ENCODE measurements at regions not wholly inside any gene's neighbourhood (a gene's known extent, or its start where the extent isn't known, plus 50 kb on each side); places are given as distances from the start of the nearest gene placed in this dataset.

DNA sequence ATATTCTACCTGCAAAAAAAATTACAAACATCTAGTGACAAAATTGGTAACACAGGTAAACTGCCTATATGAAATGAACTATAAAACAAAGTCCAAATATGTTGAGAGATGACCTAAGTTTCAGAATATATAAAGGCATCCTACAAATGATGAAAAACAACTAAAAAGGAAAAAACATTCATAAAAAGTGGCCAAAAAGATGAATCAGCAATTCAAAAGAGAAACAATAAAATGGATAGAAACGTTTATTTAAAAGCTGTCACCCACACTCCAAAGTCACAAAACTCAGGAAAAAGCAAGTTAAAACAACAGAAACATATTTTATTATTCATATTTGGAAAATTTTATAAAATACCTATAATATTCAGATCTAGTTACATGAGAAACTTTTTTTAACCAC is 106.5 kb upstream of the DCN start:
- FAIRE-seq (no peak), DNase-seq (ENCODE audit: low read depth) (no peak)
- Histone ChIP-seq H3K4me1 (ENCODE audit: insufficient read depth, low read length) (no peaks in the 10 kb centered on the region), H3K4me2 (ENCODE audit: low read length) (no peak overlapping the region), H3K9me3 (ENCODE audit: insufficient read depth, low read depth, low read length) (no peaks in the 10 kb centered on the region), H3K27me3 (ENCODE audit: insufficient read depth, low read length) (no peaks in the 10 kb centered on the region), H3K9ac (ENCODE audit: low read length) (no peak overlapping the region), H3K36me3 (ENCODE audit: insufficient read depth, low read length) (no peaks in the 10 kb centered on the region), H3K4me3 (ENCODE audit: insufficient read depth, low read depth, low read length) (no peak overlapping the region), H3K79me2 (ENCODE audit: insufficient read depth, low read length) (no peaks in the 10 kb centered on the region), H2AFZ (ENCODE audit: low read depth, low read length) (no peak overlapping the region), H3K27ac (ENCODE audit: low read depth, low read length) (no peak overlapping the region), H4K20me1 (ENCODE audit: insufficient read depth, low read length) (no peaks in the 10 kb centered on the region)
- no peak for TF ChIP-seq EZH2 (IDR thresholded peaks at IDR 0.05; ENCODE audit: insufficient read depth, low read length)
- TF ChIP-seq, protein P1, sequence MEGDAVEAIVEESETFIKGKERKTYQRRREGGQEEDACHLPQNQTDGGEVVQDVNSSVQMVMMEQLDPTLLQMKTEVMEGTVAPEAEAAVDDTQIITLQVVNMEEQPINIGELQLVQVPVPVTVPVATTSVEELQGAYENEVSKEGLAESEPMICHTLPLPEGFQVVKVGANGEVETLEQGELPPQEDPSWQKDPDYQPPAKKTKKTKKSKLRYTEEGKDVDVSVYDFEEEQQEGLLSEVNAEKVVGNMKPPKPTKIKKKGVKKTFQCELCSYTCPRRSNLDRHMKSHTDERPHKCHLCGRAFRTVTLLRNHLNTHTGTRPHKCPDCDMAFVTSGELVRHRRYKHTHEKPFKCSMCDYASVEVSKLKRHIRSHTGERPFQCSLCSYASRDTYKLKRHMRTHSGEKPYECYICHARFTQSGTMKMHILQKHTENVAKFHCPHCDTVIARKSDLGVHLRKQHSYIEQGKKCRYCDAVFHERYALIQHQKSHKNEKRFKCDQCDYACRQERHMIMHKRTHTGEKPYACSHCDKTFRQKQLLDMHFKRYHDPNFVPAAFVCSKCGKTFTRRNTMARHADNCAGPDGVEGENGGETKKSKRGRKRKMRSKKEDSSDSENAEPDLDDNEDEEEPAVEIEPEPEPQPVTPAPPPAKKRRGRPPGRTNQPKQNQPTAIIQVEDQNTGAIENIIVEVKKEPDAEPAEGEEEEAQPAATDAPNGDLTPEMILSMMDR (IDR thresholded peaks at IDR 0.05; ENCODE audit: insufficient read depth, low read depth, low read length), result no peak
- no peaks in the 10 kb centered on the region for H3K36me3 Mint-ChIP-seq (ENCODE audit: low read depth, unreplicated experiment)
- H3K4me1 Mint-ChIP-seq (ENCODE audit: low read depth, unreplicated experiment), result no peaks in the 10 kb centered on the region
- H3K27me3 Mint-ChIP-seq (ENCODE audit: low read depth, unreplicated experiment), result no peaks in the 10 kb centered on the region
- H3K9me3 Mint-ChIP-seq (ENCODE audit: unreplicated experiment), result no peaks in the 10 kb centered on the region
- no peak overlapping the region for H3K4me3 Mint-ChIP-seq (ENCODE audit: unreplicated experiment)
- no peak overlapping the region for H3K27ac Mint-ChIP-seq (ENCODE audit: unreplicated experiment)

DNA sequence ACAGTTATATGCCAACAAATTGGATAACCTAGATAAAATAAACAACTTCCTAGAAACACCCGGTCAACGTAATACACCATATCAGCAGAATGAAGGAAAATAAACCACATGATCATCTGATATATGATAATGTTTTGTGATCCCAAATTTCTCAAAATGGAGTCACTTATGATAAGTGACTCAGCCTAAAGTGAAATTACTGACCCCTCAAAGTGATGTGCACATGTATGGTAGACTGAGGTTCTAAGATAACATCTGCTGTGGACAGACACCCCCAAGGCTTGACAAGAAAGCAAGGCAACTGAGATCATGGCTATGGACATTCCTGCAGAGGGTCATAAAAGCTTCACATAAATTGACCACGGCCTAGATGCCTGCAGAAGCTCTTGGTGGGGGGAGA is 105.1 kb upstream of the DCN start:
- TF ChIP-seq, protein P1 (IDR thresholded peaks at IDR 0.05; ENCODE audit: insufficient read depth, low read depth, low read length), result no peak
- no peak for TF ChIP-seq EZH2 (IDR thresholded peaks at IDR 0.05; ENCODE audit: insufficient read depth, low read length)
- no peaks in the 10 kb centered on the region for H3K79me2 ChIP-seq (ENCODE audit: insufficient read depth, low read length)
- H3K27ac ChIP-seq (ENCODE audit: low read depth, low read length), result no peak overlapping the region
- no peaks in the 10 kb centered on the region for H3K27me3 Mint-ChIP-seq (ENCODE audit: low read depth, unreplicated experiment)
- H3K4me1 Mint-ChIP-seq (ENCODE audit: low read depth, unreplicated experiment), result no peaks in the 10 kb centered on the region
- no peaks in the 10 kb centered on the region for H3K36me3 ChIP-seq (ENCODE audit: insufficient read depth, low read length)
- no peaks in the 10 kb centered on the region for H3K36me3 Mint-ChIP-seq (ENCODE audit: low read depth, unreplicated experiment)
- H3K4me1 ChIP-seq (ENCODE audit: insufficient read depth, low read length), result no peaks in the 10 kb centered on the region
- H3K4me3 Mint-ChIP-seq (ENCODE audit: unreplicated experiment), result no peak overlapping the region
- no peaks in the 10 kb centered on the region for H3K9me3 ChIP-seq (ENCODE audit: insufficient read depth, low read depth, low read length)
- no peak overlapping the region for H3K27ac Mint-ChIP-seq (ENCODE audit: unreplicated experiment)
- no peak overlapping the region for H3K9ac ChIP-seq (ENCODE audit: low read length)
- FAIRE-seq (no peak), DNase-seq (ENCODE audit: low read depth) (no peak)
- no peaks in the 10 kb centered on the region for H4K20me1 ChIP-seq (ENCODE audit: insufficient read depth, low read length)
- H3K27me3 ChIP-seq (ENCODE audit: insufficient read depth, low read length), result no peaks in the 10 kb centered on the region
- no peak overlapping the region for H3K4me3 ChIP-seq (ENCODE audit: insufficient read depth, low read depth, low read length)
- no peak overlapping the region for H3K4me2 ChIP-seq (ENCODE audit: low read length)
- H2AFZ ChIP-seq (ENCODE audit: low read depth, low read length), result no peak overlapping the region
- no peaks in the 10 kb centered on the region for H3K9me3 Mint-ChIP-seq (ENCODE audit: unreplicated experiment)

DNA sequence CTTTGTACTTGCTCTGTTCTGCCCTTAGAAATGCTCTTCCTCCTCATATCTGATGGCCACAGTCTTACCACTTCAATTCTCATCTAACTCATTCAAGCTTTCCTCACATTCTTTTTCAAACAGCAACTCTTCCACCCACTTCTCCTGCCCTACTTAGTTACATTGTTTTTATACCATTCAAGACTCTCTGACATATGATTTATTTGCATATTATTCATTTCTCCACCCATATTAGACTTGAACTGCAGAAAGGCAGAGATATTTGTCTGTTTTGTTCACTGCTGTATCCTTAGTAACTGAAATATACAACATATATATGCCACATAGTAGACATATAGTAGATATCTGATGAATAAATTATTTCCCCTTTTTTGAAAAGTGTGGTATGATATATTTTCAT is 95.5 kb upstream of the DCN start:
- H2AFZ ChIP-seq (ENCODE audit: low read depth, low read length), result no peak overlapping the region
- FAIRE-seq (no peak), DNase-seq (ENCODE audit: low read depth) (no peak)
- H3K27me3 ChIP-seq (ENCODE audit: insufficient read depth, low read length), result no peaks in the 10 kb centered on the region
- TF ChIP-seq, protein P1 (IDR thresholded peaks at IDR 0.05; ENCODE audit: insufficient read depth, low read depth, low read length), result no peak
- no peak for TF ChIP-seq EZH2 (IDR thresholded peaks at IDR 0.05; ENCODE audit: insufficient read depth, low read length)
- no peak overlapping the region for H3K4me3 Mint-ChIP-seq (ENCODE audit: unreplicated experiment)
- H3K4me3 ChIP-seq (ENCODE audit: insufficient read depth, low read depth, low read length), result no peak overlapping the region
- H3K4me1 Mint-ChIP-seq (ENCODE audit: low read depth, unreplicated experiment), result no peaks in the 10 kb centered on the region
- H3K4me1 ChIP-seq (ENCODE audit: insufficient read depth, low read length), result peaks cover 5% of the 10 kb centered on the region
- H3K27ac ChIP-seq (ENCODE audit: low read depth, low read length), result no peak overlapping the region
- H3K79me2 ChIP-seq (ENCODE audit: insufficient read depth, low read length), result no peaks in the 10 kb centered on the region
- H3K9me3 Mint-ChIP-seq (ENCODE audit: unreplicated experiment), result no peaks in the 10 kb centered on the region
- no peaks in the 10 kb centered on the region for H3K9me3 ChIP-seq (ENCODE audit: insufficient read depth, low read depth, low read length)
- H3K27me3 Mint-ChIP-seq (ENCODE audit: low read depth, unreplicated experiment), result no peaks in the 10 kb centered on the region
- H3K4me2 ChIP-seq (ENCODE audit: low read length), result no peak overlapping the region
- H3K36me3 ChIP-seq (ENCODE audit: insufficient read depth, low read length), result no peaks in the 10 kb centered on the region
- H3K9ac ChIP-seq (ENCODE audit: low read length), result no peak overlapping the region
- no peaks in the 10 kb centered on the region for H3K36me3 Mint-ChIP-seq (ENCODE audit: low read depth, unreplicated experiment)
- H4K20me1 ChIP-seq (ENCODE audit: insufficient read depth, low read length), result no peaks in the 10 kb centered on the region
- no peak overlapping the region for H3K27ac Mint-ChIP-seq (ENCODE audit: unreplicated experiment)
